ENCODE measurements at regions not wholly inside any gene's neighbourhood (a gene's known extent, or its start where the extent isn't known, plus 50 kb on each side); places are given as distances from the start of the nearest gene placed in this dataset.

GRCh38 chr5:116841734-116842133 lies 267.1 kb upstream of the SEMA6A start:
- Mint-ChIP-seq H3K36me3 (ENCODE audit: low read depth) (no peaks in the 10 kb centered on the region; the same call in 2 of the 3 replicates), H3K4me1 (peaks cover 8% of the 10 kb centered on the region; the same call in 2 of the 3 replicates), H3K9me3 (no peaks in the 10 kb centered on the region), H3K4me3 (no peak overlapping the region), H3K27me3 (ENCODE audit: insufficient read depth, low read depth, poor library complexity) (peaks cover 1% of the 10 kb centered on the region), H3K27ac (no peak overlapping the region; the same call in 1 of the 2 replicates)
- no peak overlapping the region for H3K27ac ChIP-seq (ENCODE audit: low read depth)
- DNase-seq (ENCODE audit: low spot score), result no peak
- H3K4me3 ChIP-seq, result no peak overlapping the region
- TF ChIP-seq STAT1 (IDR thresholded peaks at IDR 0.05; ENCODE audit: unreplicated experiment) (no peak), EZH2phosphoT487 (IDR thresholded peaks at IDR 0.05; ENCODE audit: unreplicated experiment) (no peak), CTCF (conservative IDR thresholded peaks at IDR 0.05; ENCODE audit: low read depth in 2 of 2) (no peak), ETS1 (IDR thresholded peaks at IDR 0.05) (no peak), CREB1 (CRISPR knock-in tag; IDR thresholded peaks at IDR 0.05; ENCODE audit: low read depth) (no peak)
- peaks cover 8% of the 10 kb centered on the region for H3K4me1 ChIP-seq (ENCODE audit: insufficient read depth)
- no peaks in the 10 kb centered on the region for H3K79me2 ChIP-seq (replicated peaks; ENCODE audit: insufficient read depth)
- no peaks in the 10 kb centered on the region for H4K20me1 ChIP-seq (replicated peaks; ENCODE audit: insufficient read depth)
- H3K4me2 ChIP-seq, result no peak overlapping the region
- H3K9me2 ChIP-seq (ENCODE audit: insufficient read depth), result no peaks in the 10 kb centered on the region; the same call in 1 of the 2 replicates
- no peaks in the 10 kb centered on the region for H3F3A ChIP-seq (replicated peaks; ENCODE audit: low read depth)
- no peak overlapping the region; the same call in 1 of the 2 replicates for H2AFZ ChIP-seq
- no peaks in the 10 kb centered on the region for H3K27me3 ChIP-seq (ENCODE audit: insufficient read depth)
- ATAC-seq, result no peak
- no peaks in the 10 kb centered on the region for H3K36me3 ChIP-seq (ENCODE audit: insufficient read depth)

- no peaks in the 10 kb centered on the region; the same call in 2 of the 3 replicates for H3K4me1 Mint-ChIP-seq
- Histone ChIP-seq H3K9me2 (ENCODE audit: insufficient read depth) (no peaks in the 10 kb centered on the region), H2AFZ (0 out of 2 replicates have a peak overlapping the region, but pooled peaks have one; percentile 50), H3K4me3 (no peak overlapping the region), H3K79me2 (replicated peaks; ENCODE audit: insufficient read depth) (no peaks in the 10 kb centered on the region), H3F3A (replicated peaks; ENCODE audit: low read depth) (no peaks in the 10 kb centered on the region), H3K4me2 (no peak overlapping the region), H3K4me1 (ENCODE audit: insufficient read depth) (peaks cover 9% of the 10 kb centered on the region; the same call in 1 of the 2 replicates), H3K27me3 (ENCODE audit: insufficient read depth) (no peaks in the 10 kb centered on the region), H3K36me3 (ENCODE audit: insufficient read depth) (no peaks in the 10 kb centered on the region), H4K20me1 (replicated peaks; ENCODE audit: insufficient read depth) (no peaks in the 10 kb centered on the region), H3K27ac (ENCODE audit: low read depth) (no peak overlapping the region)
- H3K4me3 Mint-ChIP-seq, result no peak overlapping the region
- DNase-seq (ENCODE audit: low spot score), result no peak
- no peak for ATAC-seq
- 0 out of 3 replicates have a peak, but pooled peaks cover 2% of the 10 kb centered on the region for H3K9me3 Mint-ChIP-seq
- H3K27ac Mint-ChIP-seq, result no peak overlapping the region
- H3K27me3 Mint-ChIP-seq (ENCODE audit: insufficient read depth, low read depth, poor library complexity), result peaks cover 2% of the 10 kb centered on the region
- H3K36me3 Mint-ChIP-seq (ENCODE audit: low read depth), result no peaks in the 10 kb centered on the region; the same call in 2 of the 3 replicates
- TF ChIP-seq ZNF331 (CRISPR knock-in tag; IDR thresholded peaks at IDR 0.05; ENCODE audit: low read depth) (no peak), ETS1 (IDR thresholded peaks at IDR 0.05) (no peak), POLR2AphosphoS5 (IDR thresholded peaks at IDR 0.05; ENCODE audit: low read depth) (no peak), EZH2 (IDR thresholded peaks at IDR 0.05; ENCODE audit: low read depth, unreplicated experiment) (no peak), EZH2phosphoT487 (IDR thresholded peaks at IDR 0.05; ENCODE audit: unreplicated experiment) (no peak), STAT1 (IDR thresholded peaks at IDR 0.05; ENCODE audit: unreplicated experiment) (no peak), CTCF (conservative IDR thresholded peaks at IDR 0.05; ENCODE audit: low read depth in 2 of 2) (no peak)
Observed at GRCh38 chr5:116838011-116838536, 263.5 kb upstream of the SEMA6A start.

All from GM23338 (cell line).